ENCODE measurements at regions not wholly inside any gene's neighbourhood (a gene's known extent, or its start where the extent isn't known, plus 50 kb on each side); places are given as distances from the start of the nearest gene placed in this dataset.
"Not testable (repeated sequence)": the region's sequence is repeated elsewhere in the genome, so short reads cannot be mapped to it uniquely, and the experiment has no call there.

DNA sequence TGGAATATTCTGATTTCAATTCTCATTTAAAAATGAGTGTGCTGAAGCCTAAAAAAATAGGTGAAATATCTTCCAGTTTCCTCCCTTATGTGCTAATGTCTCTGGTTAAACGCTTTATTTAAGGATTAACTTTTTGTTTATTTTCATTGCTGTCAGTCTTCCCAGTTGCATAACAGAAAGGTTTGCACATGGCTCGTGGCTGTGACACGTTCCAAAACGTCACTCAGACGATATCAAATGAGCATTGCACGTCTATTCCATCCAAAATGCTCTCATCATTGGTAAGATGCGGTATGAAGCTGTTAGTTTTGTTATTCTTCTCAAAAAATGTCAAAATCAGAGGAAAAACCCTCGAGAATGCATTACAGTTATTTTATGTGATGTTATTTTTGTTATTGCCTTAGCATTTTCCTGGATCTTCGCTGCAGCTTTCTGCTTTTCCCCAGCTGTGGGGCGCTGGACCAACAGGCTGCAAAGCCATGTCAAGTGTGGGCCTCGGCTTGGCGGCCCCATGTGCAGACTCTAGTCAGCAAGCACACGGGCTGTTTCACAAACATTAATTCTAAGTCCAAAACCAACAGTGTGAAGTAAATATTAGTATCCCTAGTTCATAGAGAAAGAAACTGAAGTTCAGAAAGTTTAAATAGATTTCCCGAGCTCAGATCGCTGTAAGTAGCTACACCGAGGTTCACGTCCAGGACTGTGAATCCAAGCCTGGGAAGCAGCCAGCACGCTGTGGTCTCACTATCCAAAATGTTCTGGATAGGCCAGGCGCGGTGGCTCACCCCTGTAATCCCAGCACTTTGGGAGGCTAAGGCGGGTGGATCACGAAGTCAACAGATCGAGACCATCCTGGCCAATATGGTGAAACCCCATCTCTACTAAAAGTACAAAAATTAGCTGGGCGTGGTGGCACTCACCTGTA, 793.4 kb upstream of the FRG1 start:
- no peak for DNase-seq (ENCODE audit: low read depth in 2 of 2)

DNA sequence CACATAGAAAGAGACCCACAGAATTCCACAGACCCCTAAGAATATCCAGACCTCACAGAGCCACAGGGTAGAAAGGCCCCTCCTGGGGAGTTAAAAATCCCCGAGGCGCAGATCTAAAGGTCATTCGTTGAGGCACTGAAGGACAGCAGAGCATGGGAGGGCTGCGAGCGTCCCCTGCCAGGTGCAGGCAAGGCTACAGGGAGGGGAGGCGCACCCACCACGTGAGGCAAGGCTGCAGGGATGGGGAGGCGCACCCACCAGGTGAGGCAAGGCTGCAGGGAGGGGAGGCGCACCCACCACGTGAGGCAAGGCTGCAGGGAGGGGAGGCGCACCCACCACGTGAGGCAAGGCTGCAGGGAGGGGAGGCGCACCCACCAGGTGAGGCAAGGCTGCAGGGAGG, 785.6 kb upstream of the FRG1 start:
- not testable (repeated sequence) for DNase-seq (ENCODE audit: low read depth in 2 of 2)

DNA sequence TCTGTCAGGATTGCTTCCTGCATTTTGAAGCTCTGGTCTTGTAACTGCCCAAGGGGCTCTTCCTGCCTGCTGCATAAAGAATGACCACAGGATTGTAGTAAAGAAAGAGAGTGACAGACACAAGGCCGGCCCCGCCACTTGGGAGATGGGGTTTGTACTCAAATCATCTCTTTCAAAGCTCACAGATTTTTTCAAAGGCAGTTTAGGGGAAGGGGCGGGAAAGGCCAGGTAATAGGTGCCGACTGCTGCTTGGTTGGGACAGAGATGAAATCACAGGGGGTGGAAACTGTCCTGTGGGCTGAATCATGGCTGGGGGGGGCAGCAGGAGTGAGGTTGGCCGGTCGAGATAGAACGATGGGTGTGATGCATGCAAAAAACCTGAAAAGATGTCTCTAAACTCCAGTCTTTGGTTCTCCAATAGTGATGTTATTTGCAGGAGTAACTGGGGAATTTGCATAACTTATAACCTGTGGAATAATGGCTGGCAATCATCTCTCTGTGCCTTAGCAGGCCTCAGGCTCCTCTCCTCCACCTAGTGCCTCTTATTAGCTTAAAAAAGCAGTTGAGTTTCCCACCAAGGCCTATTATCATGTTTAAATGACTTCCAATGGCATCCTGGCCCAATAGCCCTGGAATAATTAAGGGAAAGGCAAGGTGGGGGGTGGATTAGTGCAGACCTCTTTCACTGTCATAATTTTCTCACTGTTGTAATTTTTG, 778.4 kb upstream of the FRG1 start:
- DNase-seq (ENCODE audit: low read depth in 2 of 2): no peak

DNA sequence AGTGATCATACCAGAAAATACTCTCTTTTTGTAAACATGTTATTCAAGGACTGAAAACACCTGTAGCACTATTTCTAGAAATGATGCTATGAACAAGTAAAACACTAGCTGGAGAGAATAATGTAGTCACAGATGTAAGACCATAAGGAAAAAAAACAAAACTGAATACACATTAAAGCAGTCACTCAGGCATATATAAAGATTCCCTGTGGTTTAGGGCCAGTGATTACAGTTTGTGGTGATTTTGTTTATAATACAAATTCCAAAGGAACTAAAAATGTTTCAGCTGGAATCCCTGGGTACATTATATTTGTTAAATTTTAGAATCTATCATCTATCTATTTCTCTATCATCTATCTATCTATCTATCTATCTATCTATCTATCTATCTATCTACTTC, 777.8 kb upstream of the FRG1 start:
- DNase-seq (ENCODE audit: low read depth in 2 of 2): no peak

DNA sequence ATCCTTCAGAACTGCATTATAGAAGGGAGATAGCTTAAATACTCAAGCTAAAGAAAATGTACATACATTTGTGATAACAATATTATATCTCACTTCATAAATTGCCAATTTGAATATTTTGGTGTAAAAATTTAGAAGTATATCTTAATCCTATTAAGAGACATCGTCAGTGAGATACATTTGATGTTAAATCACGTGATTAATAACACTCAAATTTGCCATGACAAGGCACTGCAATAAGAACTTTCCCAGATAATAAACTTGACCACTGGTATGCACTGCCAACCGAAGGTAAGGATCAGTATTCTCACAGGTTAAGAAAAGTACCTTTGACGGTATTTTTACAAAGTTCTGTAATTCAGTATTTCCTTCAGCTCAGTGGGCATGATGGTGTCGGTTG, 764.7 kb upstream of the FRG1 start:
- DNase-seq (ENCODE audit: low read depth in 2 of 2): no peak

DNA sequence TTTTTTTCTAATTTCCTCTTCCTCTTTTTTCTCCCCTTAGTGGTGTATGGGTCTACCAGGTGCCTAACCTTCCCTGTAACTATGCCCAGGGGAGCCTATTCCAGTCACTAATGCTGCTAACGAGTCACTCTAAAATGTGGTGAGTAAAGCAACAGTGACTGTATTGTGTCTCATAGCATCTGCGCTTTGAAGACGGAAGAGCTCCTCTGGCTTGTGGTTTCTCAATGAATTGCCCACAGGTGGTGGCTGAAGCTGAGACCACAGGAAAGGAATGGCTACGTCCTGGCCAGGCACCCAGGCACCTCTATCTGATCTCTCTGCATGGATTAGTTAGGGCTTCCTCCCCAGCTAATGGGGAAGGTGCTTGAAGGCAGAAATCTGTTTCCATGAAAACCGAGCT, 763.5 kb upstream of the FRG1 start:
- DNase-seq (ENCODE audit: low read depth in 2 of 2): no peak

GRCh38 chr4:189178125-189178746, 762.4 kb upstream of the FRG1 start:
- DNase-seq (ENCODE audit: low read depth in 2 of 2): no peak

DNA sequence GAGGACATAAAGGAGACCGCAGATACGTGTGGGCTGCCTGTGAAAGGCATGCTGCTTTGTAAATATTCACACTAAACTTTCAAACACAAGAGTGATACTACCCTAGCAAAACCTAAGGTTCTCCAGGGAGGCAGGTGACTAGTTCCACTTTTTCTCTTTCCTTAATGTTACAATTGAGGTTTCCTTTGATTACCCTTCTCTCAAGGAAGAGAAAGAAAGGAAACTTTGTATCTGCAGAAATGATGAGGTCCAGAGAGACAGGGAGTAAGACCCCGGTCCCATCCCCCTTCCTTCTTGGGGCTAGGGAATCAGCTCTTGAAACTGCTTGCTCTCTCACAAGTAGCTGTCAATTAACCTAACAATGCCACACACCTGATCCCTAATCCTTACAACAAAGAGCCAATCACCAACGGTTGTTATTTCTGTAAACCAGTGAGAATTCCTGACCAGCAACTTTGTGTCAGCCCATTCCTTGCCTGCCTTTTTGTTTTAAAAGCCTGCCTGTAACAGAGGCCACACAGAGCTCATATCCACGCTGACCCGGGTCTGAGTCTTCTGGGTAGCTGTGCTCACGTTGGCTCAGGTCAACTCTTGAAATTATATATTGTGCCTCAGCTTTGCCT, 754.8 kb upstream of the FRG1 start:
- no peak for DNase-seq (ENCODE audit: low read depth in 2 of 2)

DNA sequence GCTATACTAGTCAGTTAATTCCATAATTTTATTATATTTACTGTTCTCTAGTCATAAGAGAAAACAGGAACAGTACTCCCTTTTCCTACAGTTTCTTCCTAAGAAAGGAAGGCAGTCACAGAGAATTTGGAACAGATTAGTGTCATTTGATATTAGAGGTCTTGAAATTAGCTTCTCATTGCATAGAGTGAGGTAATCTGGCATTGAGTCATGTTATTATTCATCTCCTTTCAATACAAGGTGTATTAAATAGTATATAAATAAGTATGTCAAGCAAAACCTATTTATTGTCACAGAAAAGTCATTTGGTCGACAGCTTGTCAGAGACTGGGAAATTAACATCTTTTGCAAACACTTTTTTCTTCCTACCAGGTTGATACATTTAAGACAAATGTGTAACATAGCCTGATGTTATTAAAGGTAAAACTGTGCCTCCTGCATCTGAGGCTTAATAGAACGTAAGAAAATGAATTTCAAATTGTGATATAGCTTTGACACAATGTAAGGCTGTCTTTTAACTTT, 753.1 kb upstream of the FRG1 start:
- no peak for DNase-seq (ENCODE audit: low read depth in 2 of 2)

GRCh38 chr4:189198624-189199023, 742.0 kb upstream of the FRG1 start:
- no peak for DNase-seq (ENCODE audit: low read depth in 2 of 2)

DNA sequence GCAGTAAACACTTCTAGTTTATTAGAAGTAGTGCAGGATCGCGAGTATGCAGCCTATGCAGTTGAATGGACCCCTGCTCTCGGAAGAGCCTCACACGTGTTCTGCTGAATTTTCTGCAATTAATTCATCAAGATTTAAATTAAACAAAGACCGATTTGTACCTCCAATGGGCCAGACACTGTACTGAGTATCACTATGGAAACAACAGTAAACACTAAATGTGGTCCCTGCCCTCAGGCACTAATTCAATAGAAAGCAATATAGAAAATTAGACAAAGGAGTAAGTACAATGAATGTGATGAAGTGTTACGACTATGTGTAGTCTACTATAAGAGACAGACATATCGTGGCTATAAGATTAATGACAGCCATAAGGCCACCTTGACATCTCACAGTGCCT, 740.3 kb upstream of the FRG1 start:
- no peak for DNase-seq (ENCODE audit: low read depth in 2 of 2)

DNA sequence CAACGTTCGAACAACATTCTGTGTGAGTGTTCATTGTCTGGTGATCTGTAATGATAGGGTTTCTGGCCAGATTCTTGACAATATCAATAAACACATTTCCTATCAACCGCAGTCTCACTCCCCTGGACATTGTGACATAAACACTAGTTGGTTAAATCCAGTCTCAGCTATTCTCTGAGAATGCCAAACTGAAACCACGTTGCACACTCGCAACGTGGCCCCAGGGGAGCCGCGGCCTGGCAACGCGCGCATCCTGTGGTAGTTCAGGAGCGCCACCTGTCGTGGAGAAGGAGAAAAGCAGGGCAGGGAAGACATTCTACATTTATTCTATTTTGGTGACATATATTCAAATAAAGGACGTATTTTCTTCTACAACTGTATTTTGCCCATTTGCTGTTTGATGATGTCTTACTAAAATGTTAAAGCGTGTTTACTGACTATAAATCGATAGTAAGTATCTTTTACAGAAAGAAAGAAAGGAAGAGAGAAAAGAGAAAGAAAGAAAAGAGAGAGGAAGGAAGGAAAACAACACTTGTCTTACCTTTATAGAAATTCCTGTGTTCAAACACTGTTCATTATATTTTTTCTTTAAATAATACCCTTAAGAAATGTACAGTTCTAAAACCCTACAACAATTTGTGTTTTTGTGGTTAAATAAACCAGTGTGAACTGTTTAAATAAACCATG, 738.3 kb upstream of the FRG1 start:
- DNase-seq (ENCODE audit: low read depth in 2 of 2): peak; percentile 22 to 86

- no peak for DNase-seq (ENCODE audit: low read depth in 2 of 2)
Measured at GRCh38 chr4:189202869-189203271, 737.8 kb upstream of the FRG1 start.

GRCh38 chr4:189204616-189205015, 736.1 kb upstream of the FRG1 start:
- DNase-seq (ENCODE audit: low read depth in 2 of 2): no peak

DNA sequence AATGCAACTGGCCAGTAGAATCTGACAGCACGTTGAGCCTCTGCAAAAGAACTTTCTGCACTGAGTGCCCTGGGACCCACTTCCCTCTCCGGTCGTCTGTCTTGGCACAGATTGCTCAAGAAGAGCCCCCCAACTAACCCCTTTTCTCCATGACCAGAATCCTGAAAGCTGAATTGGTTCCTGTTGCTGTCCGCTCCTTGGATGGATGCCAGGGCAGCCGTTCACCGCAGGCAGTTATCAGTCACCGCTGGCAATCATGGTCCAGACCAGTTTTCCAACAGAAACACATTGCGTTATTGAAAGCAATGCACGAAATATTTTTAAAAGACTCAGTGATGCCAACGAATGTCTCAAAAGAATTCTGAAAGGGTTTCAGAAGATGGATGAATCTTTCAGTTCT, 733.7 kb upstream of the FRG1 start:
- DNase-seq (ENCODE audit: low read depth in 2 of 2): peak in 1 of 2 donors; percentile 40

DNA sequence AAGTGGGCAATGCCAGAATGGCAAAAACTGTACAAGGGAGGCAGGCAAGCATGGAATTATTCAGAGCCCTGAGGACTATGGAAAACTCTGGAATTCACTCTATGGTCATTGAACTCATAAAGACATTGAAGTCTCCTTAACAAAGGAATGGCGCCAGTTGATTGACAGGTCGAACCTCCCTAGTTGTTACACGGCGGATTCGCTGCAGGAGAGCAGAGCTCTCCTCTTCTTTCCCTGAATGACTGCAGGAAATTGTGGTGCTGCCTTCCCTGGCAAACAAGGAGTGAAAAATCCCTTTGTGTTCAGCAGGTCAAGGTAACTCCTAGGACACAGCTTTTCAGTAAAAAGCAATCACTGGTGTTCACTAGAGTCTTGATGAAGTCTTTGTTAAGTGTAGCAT, 732.8 kb upstream of the FRG1 start:
- DNase-seq (ENCODE audit: low read depth in 2 of 2): no peak

DNA sequence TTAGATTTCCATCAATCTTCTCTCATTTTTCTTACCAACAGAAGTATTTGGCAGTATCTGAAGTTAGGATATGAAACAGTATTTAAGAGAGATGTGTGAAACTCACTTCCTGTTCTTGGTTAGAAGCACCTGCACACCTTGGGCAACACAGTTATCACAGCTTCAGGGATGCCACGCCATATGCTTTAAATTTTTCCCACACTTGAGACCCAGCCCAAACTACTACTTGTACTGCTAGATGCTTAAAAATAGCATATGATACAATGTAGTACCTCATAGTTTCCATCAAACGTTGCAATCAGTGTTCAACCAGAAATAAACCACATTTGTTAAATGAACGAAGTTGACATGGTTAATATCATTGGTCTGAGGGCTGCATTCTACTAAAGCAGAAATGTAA, 725.1 kb upstream of the FRG1 start:
- DNase-seq (ENCODE audit: low read depth in 2 of 2): no peak

DNA sequence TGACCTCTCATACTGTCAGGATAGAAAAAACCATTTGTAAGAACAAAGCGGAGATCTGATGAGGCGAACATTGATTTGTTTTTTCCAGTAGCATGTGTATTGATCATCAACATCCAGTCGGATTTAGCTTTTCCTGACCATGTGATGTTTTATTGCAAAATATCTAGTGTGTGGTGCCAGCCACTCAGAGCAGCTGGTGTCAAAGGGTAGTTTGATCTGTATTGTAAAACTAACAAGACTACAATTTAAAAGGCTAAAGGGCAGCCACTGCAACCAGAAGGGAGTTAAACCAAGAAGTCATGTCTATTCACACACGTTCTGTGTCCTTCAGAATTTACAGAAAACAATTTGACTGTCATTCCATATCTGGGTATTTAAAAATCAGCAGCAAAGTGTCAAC, 719.0 kb upstream of the FRG1 start:
- no peak for DNase-seq (ENCODE audit: low read depth in 2 of 2)

DNA sequence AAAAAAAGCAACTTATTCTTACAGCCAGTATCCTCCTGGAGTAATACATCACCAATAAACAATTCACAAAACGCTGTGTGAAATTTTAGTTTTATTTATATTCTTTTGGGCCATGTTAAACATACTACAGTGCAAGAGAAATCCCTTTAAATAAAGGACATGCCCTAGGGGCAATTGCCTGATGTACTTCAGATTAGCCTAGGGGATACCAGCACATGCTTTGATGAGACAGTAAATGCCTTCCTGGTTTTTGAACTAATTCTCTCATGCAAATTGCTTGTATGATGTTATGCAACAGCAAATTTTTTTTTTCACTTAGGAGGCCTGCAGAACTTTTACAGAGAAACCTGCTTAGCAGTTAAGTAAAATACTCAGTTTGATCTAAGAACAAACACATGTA, 711.9 kb upstream of the FRG1 start:
- DNase-seq (ENCODE audit: low read depth in 2 of 2): no peak

DNA sequence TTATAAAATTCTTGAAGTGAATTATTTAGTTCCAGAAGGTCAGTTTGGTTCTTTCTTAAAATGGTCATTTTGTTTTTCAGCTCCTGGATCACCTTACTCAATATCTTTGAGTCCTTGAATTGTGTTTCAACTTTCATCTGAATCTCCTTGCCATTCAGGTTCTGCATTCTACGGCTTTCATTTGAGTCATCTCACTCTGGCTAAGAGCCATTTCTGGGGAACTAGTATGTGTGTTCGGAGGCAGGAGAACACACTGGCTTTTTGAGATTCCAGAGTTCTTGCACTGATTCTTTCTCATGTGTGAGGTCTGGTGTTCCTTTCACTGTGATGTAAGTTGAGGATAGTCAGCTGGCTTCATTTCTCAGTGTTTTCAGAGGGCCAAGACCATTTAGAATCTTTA, 708.4 kb upstream of the FRG1 start:
- no peak for DNase-seq (ENCODE audit: low read depth in 2 of 2)

DNA sequence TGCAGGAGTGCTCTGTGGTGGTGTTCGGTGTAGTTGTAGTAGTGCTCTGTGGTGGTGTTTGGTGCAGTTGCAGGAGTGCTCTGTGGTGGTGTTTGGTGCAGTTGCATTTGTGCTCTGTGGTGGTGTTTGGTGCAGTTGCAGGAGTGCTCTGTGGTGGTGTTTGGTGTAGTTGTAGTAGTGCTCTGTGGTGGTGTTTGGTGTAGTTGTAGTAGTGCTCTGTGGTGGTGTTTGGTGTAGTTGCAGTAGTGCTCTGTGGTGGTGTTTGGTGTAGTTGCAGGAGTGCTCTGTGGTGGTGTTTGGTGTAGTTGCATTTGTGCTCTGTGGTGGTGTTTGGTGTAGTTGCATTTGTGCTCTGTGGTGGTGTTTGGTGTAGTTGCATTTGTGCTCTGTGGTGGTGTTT, 706.9 kb upstream of the FRG1 start:
- not testable (repeated sequence) for DNase-seq (ENCODE audit: low read depth in 2 of 2)

All from lung microvascular endothelial cell (primary cell).